Panc1 (cell line): ENCODE measurements at regions not wholly inside any gene's neighbourhood (a gene's known extent, or its start where the extent isn't known, plus 50 kb on each side); places are given as distances from the start of the nearest gene placed in this dataset.

Experiments used
- ATAC-seq: fragments of 200-7000 bp; cut with Tn5 transposase; 2 replicates; pipeline ENCODE4 v1.9.1; 2020; ENCODE audit warnings: mild to moderate bottlenecking, moderate library complexity
- BruUV-seq: library from RNA; stranded (reverse); fragments of 400-500 nt; replicated peaks from 2 replicates; lab custom pipeline; 2021; lab: Mats Ljungman, UMichigan
- CTCF ChIA-PET: fragments of 300-600 bp; sonication (Branson Sonifier 250); formaldehyde crosslinking; loops from one replicate; lab custom pipeline; 2022; ENCODE audit warnings: antibody characterized with exemption; lab: Charles Lee
- POLR2A ChIA-PET: fragments of 300-600 bp; sonication (Branson Sonifier 250); formaldehyde crosslinking; loops from one replicate; lab custom pipeline; 2022; ENCODE audit warnings: antibody characterized with exemption; lab: Charles Lee
- DNase-seq: peaks from one replicate; pipeline ENCODE4 v3.0.0-alpha.2; 2010; ENCODE audit warnings: low read depth, low spot score
- H3K27ac ChIP-seq: 2 replicates; pipeline ENCODE4 v1.5.1; 2011; ENCODE audit warnings: mild to moderate bottlenecking, low read length, inconsistent platforms
- H3K27me3 ChIP-seq: fragments of 200-500 bp; sonication (Bioruptor generic); 2 replicates; pipeline ENCODE4 v1.6.0; 2014; ENCODE audit warnings: low read length, inconsistent platforms; ENCODE audit not compliant: control insufficient read depth, insufficient read depth
- H3K36me3 ChIP-seq: fragments of 200-500 bp; sonication (Bioruptor generic); 2 replicates; pipeline ENCODE4 v1.5.1; 2014; ENCODE audit warnings: inconsistent platforms, mild to moderate bottlenecking, low read length, moderate library complexity; ENCODE audit not compliant: control insufficient read depth, insufficient read depth
- H3K4me1 ChIP-seq: 2 replicates; pipeline ENCODE4 v1.5.1; 2011; ENCODE audit warnings: inconsistent platforms, mild to moderate bottlenecking, low read length, moderate library complexity; ENCODE audit not compliant: control insufficient read depth, insufficient read depth
- H3K4me3 ChIP-seq, 2 experiments: 2 replicates each; pipeline ENCODE4 v1.5.1; 2011 to 2012; ENCODE audit warnings: low read depth in 2 of 2, low read length in 2 of 2, mild to moderate bottlenecking in 2 of 2, inconsistent platforms in 1 of 2, moderate library complexity in 1 of 2
- H3K9me3 ChIP-seq: fragments of 200-500 bp; sonication (Bioruptor generic); 2 replicates; pipeline ENCODE4 v1.5.1; 2014; ENCODE audit warnings: low read depth, mild to moderate bottlenecking, inconsistent platforms, low read length, moderate library complexity; ENCODE audit not compliant: control insufficient read depth, insufficient read depth
- CTCF ChIP-seq: fragments of 450-650 bp; IDR thresholded peaks from 2 replicates; pipeline ENCODE4 v1.5.1; 2017; ENCODE audit warnings: mild to moderate bottlenecking
- POLR2AphosphoS5 ChIP-seq: IDR thresholded peaks from 2 replicates; pipeline ENCODE4 v1.6.1; 2012; ENCODE audit warnings: mild to moderate bottlenecking, low read depth, low read length, moderate library complexity
- SIN3A ChIP-seq: IDR thresholded peaks from 2 replicates; pipeline ENCODE4 v1.6.1; 2012; ENCODE audit warnings: low read depth, mild to moderate bottlenecking, low read length, moderate library complexity, borderline replicate concordance; ENCODE audit not compliant: insufficient read depth
- TCF7L2 ChIP-seq: IDR thresholded peaks from 2 replicates; pipeline ENCODE4 v1.6.1; 2011; ENCODE audit warnings: mild to moderate bottlenecking, low read depth, low read length, inconsistent platforms
- in situ Hi-C: cut with HindIII; loops from 2 replicates; pipeline ENCODE4 v1.10.0; 2016; ENCODE audit warnings: low sequenced_read_pairs, low pct_unique_long_range_greater_than_20kb
- intact Hi-C: fragments of 100-400 bp; cut with micrococcal nuclease; formaldehyde crosslinking; loops from one replicate; pipeline ENCODE4 v1.10.0; 2022; ENCODE audit not compliant: unreplicated experiment
- TF ChIP-seq, protein P1 (sequence below), 2 experiments: IDR thresholded peaks; 2 replicates each; pipeline ENCODE4 v1.6.1; 2011 to 2012; ENCODE audit warnings: low read depth in 2 of 2, control low read depth in 1 of 2, low read length in 1 of 2, mild to moderate bottlenecking in 1 of 2, moderate library complexity in 1 of 2; ENCODE audit not compliant: insufficient read depth in 1 of 2

- POLR2A ChIA-PET, result no interaction called here
Observed at GRCh38 chr3:159892801-159893200, 95.8 kb upstream of the IL12A start.

GRCh38 chr3:159894386-159894785, 94.2 kb upstream of the IL12A start:
- CTCF ChIA-PET, result no interaction called here

More at GRCh38 chr3:159892801-159893200, 95.8 kb upstream of the IL12A start:
- no peak for ATAC-seq
- H3K27me3 ChIP-seq, result no peaks in the 10 kb centered on the region
- DNase-seq, result no peak
- in situ Hi-C loops (no loop called here), intact Hi-C loops (no loop called here)
- no peak for TF ChIP-seq SIN3A
- TF ChIP-seq, protein P1, sequence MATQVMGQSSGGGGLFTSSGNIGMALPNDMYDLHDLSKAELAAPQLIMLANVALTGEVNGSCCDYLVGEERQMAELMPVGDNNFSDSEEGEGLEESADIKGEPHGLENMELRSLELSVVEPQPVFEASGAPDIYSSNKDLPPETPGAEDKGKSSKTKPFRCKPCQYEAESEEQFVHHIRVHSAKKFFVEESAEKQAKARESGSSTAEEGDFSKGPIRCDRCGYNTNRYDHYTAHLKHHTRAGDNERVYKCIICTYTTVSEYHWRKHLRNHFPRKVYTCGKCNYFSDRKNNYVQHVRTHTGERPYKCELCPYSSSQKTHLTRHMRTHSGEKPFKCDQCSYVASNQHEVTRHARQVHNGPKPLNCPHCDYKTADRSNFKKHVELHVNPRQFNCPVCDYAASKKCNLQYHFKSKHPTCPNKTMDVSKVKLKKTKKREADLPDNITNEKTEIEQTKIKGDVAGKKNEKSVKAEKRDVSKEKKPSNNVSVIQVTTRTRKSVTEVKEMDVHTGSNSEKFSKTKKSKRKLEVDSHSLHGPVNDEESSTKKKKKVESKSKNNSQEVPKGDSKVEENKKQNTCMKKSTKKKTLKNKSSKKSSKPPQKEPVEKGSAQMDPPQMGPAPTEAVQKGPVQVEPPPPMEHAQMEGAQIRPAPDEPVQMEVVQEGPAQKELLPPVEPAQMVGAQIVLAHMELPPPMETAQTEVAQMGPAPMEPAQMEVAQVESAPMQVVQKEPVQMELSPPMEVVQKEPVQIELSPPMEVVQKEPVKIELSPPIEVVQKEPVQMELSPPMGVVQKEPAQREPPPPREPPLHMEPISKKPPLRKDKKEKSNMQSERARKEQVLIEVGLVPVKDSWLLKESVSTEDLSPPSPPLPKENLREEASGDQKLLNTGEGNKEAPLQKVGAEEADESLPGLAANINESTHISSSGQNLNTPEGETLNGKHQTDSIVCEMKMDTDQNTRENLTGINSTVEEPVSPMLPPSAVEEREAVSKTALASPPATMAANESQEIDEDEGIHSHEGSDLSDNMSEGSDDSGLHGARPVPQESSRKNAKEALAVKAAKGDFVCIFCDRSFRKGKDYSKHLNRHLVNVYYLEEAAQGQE (IDR thresholded peaks at IDR 0.05; ENCODE audit: insufficient read depth in 1 of 2, low read depth in 2 of 2, low read length in 1 of 2), result no peak
- TF ChIP-seq TCF7L2, result no peak
- TF ChIP-seq POLR2AphosphoS5, result no peak
- no peak for TF ChIP-seq CTCF
- no peaks in the 10 kb centered on the region for H3K4me1 ChIP-seq
- no peak overlapping the region for H3K4me3 ChIP-seq
- BruUV-seq, result no TSS peak
- H3K36me3 ChIP-seq, result no peaks in the 10 kb centered on the region; the same call in 1 of the 2 replicates
- no peak overlapping the region for H3K27ac ChIP-seq
- no peaks in the 10 kb centered on the region for H3K9me3 ChIP-seq
- CTCF ChIA-PET, result interaction anchor here (0.9 kb wide), 1 partner anchor 95 kb away, joined by 3 read pairs; no protein-coding TSS in a partner anchor

More at GRCh38 chr3:159894386-159894785, 94.2 kb upstream of the IL12A start:
- no peak for TF ChIP-seq SIN3A
- TF ChIP-seq, protein P1 (IDR thresholded peaks at IDR 0.05; ENCODE audit: insufficient read depth in 1 of 2, low read depth in 2 of 2, low read length in 1 of 2), result no peak
- TF ChIP-seq TCF7L2, result no peak
- TF ChIP-seq CTCF, result no peak
- TF ChIP-seq POLR2AphosphoS5, result no peak
- in situ Hi-C loops (no loop called here), intact Hi-C loops (no loop called here)
- DNase-seq (no peak), ATAC-seq (no peak)
- H3K9me3 ChIP-seq, result no peaks in the 10 kb centered on the region
- no peak overlapping the region for H3K27ac ChIP-seq
- no peaks in the 10 kb centered on the region for H3K27me3 ChIP-seq
- POLR2A ChIA-PET, result no interaction called here
- H3K36me3 ChIP-seq, result no peaks in the 10 kb centered on the region; the same call in 1 of the 2 replicates
- BruUV-seq, result no TSS peak
- H3K4me3 ChIP-seq, result no peak overlapping the region
- no peaks in the 10 kb centered on the region for H3K4me1 ChIP-seq
